Lung (tissue), 11 donors: ENCODE measurements at regions not wholly inside any gene's neighbourhood (a gene's known extent, or its start where the extent isn't known, plus 50 kb on each side); places are given as distances from the start of the nearest gene placed in this dataset.

Experiments
- ATAC-seq: fragments of 200-7000 bp; cut with Tn5 transposase; one replicate; pipeline ENCODE4 v1.9.1; 2020; ENCODE audit warnings: moderate number of reproducible peaks; ENCODE audit not compliant: insufficient read depth, low FRiP score
- DNase-seq, 3 donors: peaks; one replicate each; pipeline ENCODE4 v3.0.0-alpha.2; 2013 to 2017
- H3K27ac ChIP-seq, 2 donors: one replicate each; pipeline ENCODE4 v1.5.1; 2013; ENCODE audit warnings: mild to moderate bottlenecking in 2 of 2, moderate library complexity in 2 of 2, control low read depth in 1 of 2, inconsistent platforms in 1 of 2, low read depth in 1 of 2, low read length in 1 of 2
- H3K27me3 ChIP-seq, 3 donors: one replicate each; pipeline ENCODE4 v1.5.1; 2013; ENCODE audit warnings: low read length in 2 of 3; ENCODE audit not compliant: control insufficient read depth in 3 of 3, insufficient read depth in 3 of 3
- H3K36me3 ChIP-seq, 4 donors: one replicate each; pipeline ENCODE4 v1.5.1; 2013; ENCODE audit warnings: low read length in 4 of 4, mild to moderate bottlenecking in 1 of 4, moderate library complexity in 1 of 4; ENCODE audit not compliant: control insufficient read depth in 4 of 4, insufficient read depth in 4 of 4
- H3K4me1 ChIP-seq, 5 donors: one replicate each; pipeline ENCODE4 v1.5.1; 2013; ENCODE audit warnings: low read length in 5 of 5, mild to moderate bottlenecking in 2 of 5, moderate library complexity in 1 of 5; ENCODE audit not compliant: control insufficient read depth in 5 of 5, insufficient read depth in 5 of 5
- H3K4me3 ChIP-seq: one replicate; pipeline ENCODE4 v1.5.1; 2013; ENCODE audit warnings: mild to moderate bottlenecking, control low read depth, moderate library complexity
- H3K9ac ChIP-seq, 2 donors: one replicate each; pipeline ENCODE4 v1.5.1; 2013; ENCODE audit warnings: low read length in 2 of 2, control low read depth in 1 of 2; ENCODE audit not compliant: insufficient read depth in 1 of 2
- H3K9me3 ChIP-seq, 4 donors: one replicate each; pipeline ENCODE4 v1.5.1; 2013; ENCODE audit warnings: low read length in 3 of 4, mild to moderate bottlenecking in 1 of 4, moderate library complexity in 1 of 4; ENCODE audit not compliant: control insufficient read depth in 4 of 4, insufficient read depth in 3 of 4
- CTCF ChIP-seq: IDR thresholded peaks from 2 replicates; pipeline ENCODE4 v1.5.1; 2012; ENCODE audit warnings: mild to moderate bottlenecking; ENCODE audit errors: control extremely low read depth, extremely low read depth
- WGBS, 2 donors: extraction: QIAGEN DNeasy Blood & Tissue Kit; methylation state at CpG; one replicate each; pipeline ENCODE4 v1.1.7; 2013; 5-methylcytosine and 5-hydroxymethylcytosine counted together
- donor health status: control.
- donor health status: control.
- donor health status: Bipolar disorder and iron deficiency.
- donor health status: healthy.
- donor health status: DM: yes; HTN: yes; CAD: no.

- no peak for ATAC-seq
- Histone ChIP-seq H3K4me3 (no peak overlapping the region), H3K4me1 (peaks cover 0 to 3% (median 0%) of the 10 kb centered on the region in 5 donors), H3K9me3 (no peaks in the 10 kb centered on the region), H3K27ac (no peak overlapping the region), H3K9ac (no peak overlapping the region), H3K27me3 (no peaks in the 10 kb centered on the region), H3K36me3 (no peaks in the 10 kb centered on the region)
- TF ChIP-seq CTCF = no peak
- 89 to 92% methylated on average over 4 of the region's 4 CpGs for WGBS, 2 donors
- DNase-seq = no peak
Observed at GRCh38 chr2:228840743-228841114, 430.4 kb downstream of the PID1 start.

GRCh38 chr2:228840113-228840742 is 430.9 kb downstream of the PID1 start:
- WGBS, 2 donors = 89% methylated on average over 6 of the region's 6 CpGs
- H3K9me3 ChIP-seq = no peaks in the 10 kb centered on the region
- ATAC-seq (no peak), DNase-seq (no peak)
- H3K9ac ChIP-seq = no peak overlapping the region
- no peak for TF ChIP-seq CTCF
- no peak overlapping the region for H3K4me3 ChIP-seq
- no peaks in the 10 kb centered on the region for H3K36me3 ChIP-seq
- no peaks in the 10 kb centered on the region for H3K27me3 ChIP-seq
- no peaks in the 10 kb centered on the region for H3K4me1 ChIP-seq
- no peak overlapping the region for H3K27ac ChIP-seq

GRCh38 chr2:228839421-228839876 is 431.6 kb downstream of the PID1 start:
- no peak overlapping the region for H3K9ac ChIP-seq
- no peaks in the 10 kb centered on the region for H3K36me3 ChIP-seq
- DNase-seq (no peak), ATAC-seq (no peak)
- no peaks in the 10 kb centered on the region for H3K27me3 ChIP-seq
- 57 to 76% methylated on average over 3 of the region's 3 CpGs for WGBS, 2 donors
- H3K27ac ChIP-seq = no peak overlapping the region
- TF ChIP-seq CTCF = no peak
- no peaks in the 10 kb centered on the region for H3K9me3 ChIP-seq
- H3K4me3 ChIP-seq = no peak overlapping the region
- H3K4me1 ChIP-seq = no peaks in the 10 kb centered on the region

GRCh38 chr2:228838819-228839218 is 432.3 kb downstream of the PID1 start:
- no peaks in the 10 kb centered on the region for H3K27me3 ChIP-seq
- WGBS, 2 donors = 76 to 83% methylated on average over 4 of the region's 4 CpGs
- no peak for ATAC-seq

More at GRCh38 chr2:228838819-228839218, 432.3 kb downstream of the PID1 start:
- no peak overlapping the region for H3K4me3 ChIP-seq
- H3K9ac ChIP-seq = no peak overlapping the region
- no peak for DNase-seq
- H3K4me1 ChIP-seq = no peaks in the 10 kb centered on the region
- no peak overlapping the region for H3K27ac ChIP-seq
- no peaks in the 10 kb centered on the region for H3K36me3 ChIP-seq
- TF ChIP-seq CTCF = no peak
- no peaks in the 10 kb centered on the region for H3K9me3 ChIP-seq
